ENCODE measurements at regions not wholly inside any gene's neighbourhood (a gene's known extent, or its start where the extent isn't known, plus 50 kb on each side); places are given as distances from the start of the nearest gene placed in this dataset.
A peak's percentile ranks its signal among the peaks of the same experiment; 100 is the strongest.
"Not testable (repeated sequence)": the region's sequence is repeated elsewhere in the genome, so short reads cannot be mapped to it uniquely, and the experiment has no call there.

GRCh38 chr7:34357068-34357467 is 300.9 kb upstream of the NPSR1 start:
- Histone ChIP-seq H2AK5ac (ENCODE audit: low read depth, low read length) (no peak overlapping the region), H2AFZ (ENCODE audit: low read length) (no peak overlapping the region), H3K36me3 (replicated peaks in 1 of 2; ENCODE audit: control insufficient read depth in 2 of 2, insufficient read depth in 2 of 2, low read length in 2 of 2) (no peaks in the 10 kb centered on the region), H2BK12ac (ENCODE audit: low read length) (no peak overlapping the region), H3K4me1 (ENCODE audit: control insufficient read depth in 2 of 2, insufficient read depth in 1 of 2, low read depth in 1 of 2, low read length in 2 of 2) (peaks cover 0 to 4% of the 10 kb centered on the region in 2 donors), H3K4ac (ENCODE audit: low read length) (no peak overlapping the region), H3K23ac (ENCODE audit: low read depth, low read length, poor library complexity) (no peak overlapping the region), H3K27me3 (ENCODE audit: control insufficient read depth in 3 of 3, insufficient read depth in 3 of 3, low read depth in 1 of 3, low read length in 3 of 3) (no peaks in the 10 kb centered on the region), H3K18ac (ENCODE audit: low read length) (no peak overlapping the region), H3K14ac (ENCODE audit: low read length) (no peak overlapping the region), H3K4me2 (ENCODE audit: insufficient read depth, low read length, poor library complexity, severe bottlenecking) (no peak overlapping the region), H3K4me3 (ENCODE audit: low read length in 2 of 2) (no peak overlapping the region), H3K27ac (replicated peaks; ENCODE audit: low read length) (no peak overlapping the region), H3K79me1 (ENCODE audit: low read depth, low read length) (no peaks in the 10 kb centered on the region), H4K8ac (ENCODE audit: low read depth, low read length) (no peak overlapping the region), H2BK120ac (ENCODE audit: low read depth, low read length) (no peak overlapping the region), H3K9me3 (replicated peaks in 1 of 2; ENCODE audit: control insufficient read depth in 2 of 2, insufficient read depth in 1 of 2, low read depth in 1 of 2, low read length in 2 of 2) (no peaks in the 10 kb centered on the region), H2BK15ac (ENCODE audit: low read length) (no peak overlapping the region), H3K9ac (ENCODE audit: low read depth, low read length, poor library complexity) (no peak overlapping the region), H4K91ac (ENCODE audit: low read depth, low read length, poor library complexity) (no peak overlapping the region), H2BK5ac (ENCODE audit: low read length) (no peak overlapping the region)
- WGBS, 2 donors (ENCODE audit: extremely low coverage in 2 of 2, insufficient read length in 2 of 2, insufficient replicate concordance in 1 of 2), result no CpG with 5 or more reads among the region's 2 CpGs
- DNase-seq (ENCODE audit: low spot score), result no peak

DNA sequence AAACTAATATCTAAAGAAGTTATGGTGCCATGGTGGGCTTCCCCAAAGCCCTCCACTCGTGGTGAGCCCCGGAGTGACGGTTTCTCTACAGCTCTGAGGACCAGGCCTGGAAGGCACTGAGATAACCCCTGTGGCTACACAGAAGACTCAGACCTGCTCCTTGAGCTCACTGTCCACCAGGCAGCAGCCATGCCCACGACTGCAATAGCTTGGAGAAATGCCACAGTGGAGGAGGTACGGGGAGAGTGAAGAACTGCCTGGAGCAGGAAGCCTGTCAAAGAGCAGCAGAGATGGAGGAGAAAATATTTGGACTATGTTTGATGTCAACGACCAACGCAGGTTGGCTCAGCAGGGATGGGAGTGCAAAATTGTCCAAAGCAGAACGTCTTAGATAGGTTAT is 300.1 kb upstream of the NPSR1 start:
- no CpG with 5 or more reads among the region's 8 CpGs for WGBS, 2 donors (ENCODE audit: extremely low coverage in 2 of 2, insufficient read length in 2 of 2, insufficient replicate concordance in 1 of 2)
- Histone ChIP-seq H3K4me3 (ENCODE audit: low read length in 2 of 2) (no peak overlapping the region), H3K4me2 (ENCODE audit: insufficient read depth, low read length, poor library complexity, severe bottlenecking) (no peak overlapping the region)

DNA sequence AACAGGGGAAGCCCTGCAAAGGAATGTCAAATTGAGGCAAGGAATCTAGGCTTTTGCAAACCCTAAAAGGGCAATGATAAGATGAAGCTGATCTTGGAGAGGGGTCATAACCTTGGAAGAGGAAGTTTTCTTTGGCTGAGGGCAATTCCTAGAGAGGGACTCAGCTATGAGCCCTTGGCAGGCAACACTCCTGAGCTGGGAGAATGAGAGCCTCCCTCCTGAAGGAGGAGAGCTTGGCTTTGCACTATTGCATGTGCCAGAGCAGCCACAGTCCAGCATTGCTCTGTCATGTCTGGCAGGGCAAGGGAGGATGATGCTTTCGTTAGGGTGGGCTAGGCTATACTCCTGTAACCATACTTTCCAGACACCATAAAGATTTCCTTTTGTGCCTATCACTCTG is 299.4 kb upstream of the NPSR1 start:
- H3K9me3 ChIP-seq (replicated peaks in 1 of 2; ENCODE audit: control insufficient read depth in 2 of 2, insufficient read depth in 1 of 2, low read depth in 1 of 2, low read length in 2 of 2); H4K91ac ChIP-seq (ENCODE audit: low read depth, low read length, poor library complexity): not testable (repeated sequence)
- WGBS, 2 donors (ENCODE audit: extremely low coverage in 2 of 2, insufficient read length in 2 of 2, insufficient replicate concordance in 1 of 2), result no CpG with 5 or more reads among the region's 1 CpG

More for the DNA sequence above, 300.1 kb upstream of the NPSR1 start:
- no peak overlapping the region for H4K91ac ChIP-seq (ENCODE audit: low read depth, low read length, poor library complexity)
- H3K14ac ChIP-seq (ENCODE audit: low read length), result no peak overlapping the region
- no peak overlapping the region for H3K27ac ChIP-seq (replicated peaks; ENCODE audit: low read length)
- no peak overlapping the region for H2BK120ac ChIP-seq (ENCODE audit: low read depth, low read length)
- no peak overlapping the region for H2BK15ac ChIP-seq (ENCODE audit: low read length)
- no peak overlapping the region for H3K18ac ChIP-seq (ENCODE audit: low read length)
- H3K9me3 ChIP-seq (replicated peaks in 1 of 2; ENCODE audit: control insufficient read depth in 2 of 2, insufficient read depth in 1 of 2, low read depth in 1 of 2, low read length in 2 of 2), result no peaks in the 10 kb centered on the region
- H3K79me1 ChIP-seq (ENCODE audit: low read depth, low read length), result no peaks in the 10 kb centered on the region
- H3K23ac ChIP-seq (ENCODE audit: low read depth, low read length, poor library complexity), result no peak overlapping the region
- no peak overlapping the region for H2AK5ac ChIP-seq (ENCODE audit: low read depth, low read length)
- H2BK5ac ChIP-seq (ENCODE audit: low read length), result no peak overlapping the region
- no peak overlapping the region for H3K4ac ChIP-seq (ENCODE audit: low read length)
- no peak overlapping the region for H2AFZ ChIP-seq (ENCODE audit: low read length)
- peaks cover 0 to 7% of the 10 kb centered on the region in 2 donors for H3K4me1 ChIP-seq (ENCODE audit: control insufficient read depth in 2 of 2, insufficient read depth in 1 of 2, low read depth in 1 of 2, low read length in 2 of 2)
- no peaks in the 10 kb centered on the region for H3K27me3 ChIP-seq (ENCODE audit: control insufficient read depth in 3 of 3, insufficient read depth in 3 of 3, low read depth in 1 of 3, low read length in 3 of 3)
- H4K8ac ChIP-seq (ENCODE audit: low read depth, low read length), result no peak overlapping the region
- H2BK12ac ChIP-seq (ENCODE audit: low read length), result no peak overlapping the region
- no peak for DNase-seq (ENCODE audit: low spot score)
- no peaks in the 10 kb centered on the region for H3K36me3 ChIP-seq (replicated peaks in 1 of 2; ENCODE audit: control insufficient read depth in 2 of 2, insufficient read depth in 2 of 2, low read length in 2 of 2)
- H3K9ac ChIP-seq (ENCODE audit: low read depth, low read length, poor library complexity), result no peak overlapping the region

GRCh38 chr7:34361663-34362250 is 296.3 kb upstream of the NPSR1 start:
- no peak overlapping the region for H2BK120ac ChIP-seq (ENCODE audit: low read depth, low read length)
- no peak overlapping the region for H2BK15ac ChIP-seq (ENCODE audit: low read length)
- no peak overlapping the region for H4K91ac ChIP-seq (ENCODE audit: low read depth, low read length, poor library complexity)
- H3K23ac ChIP-seq (ENCODE audit: low read depth, low read length, poor library complexity), result no peak overlapping the region
- H3K27me3 ChIP-seq (ENCODE audit: control insufficient read depth in 3 of 3, insufficient read depth in 3 of 3, low read depth in 1 of 3, low read length in 3 of 3), result no peaks in the 10 kb centered on the region
- no peak overlapping the region for H2AK5ac ChIP-seq (ENCODE audit: low read depth, low read length)
- H3K4me1 ChIP-seq (ENCODE audit: control insufficient read depth in 2 of 2, insufficient read depth in 1 of 2, low read depth in 1 of 2, low read length in 2 of 2), result peaks cover 0 to 7% of the 10 kb centered on the region in 2 donors
- no peaks in the 10 kb centered on the region for H3K36me3 ChIP-seq (replicated peaks in 1 of 2; ENCODE audit: control insufficient read depth in 2 of 2, insufficient read depth in 2 of 2, low read length in 2 of 2)
- no peak overlapping the region for H3K4ac ChIP-seq (ENCODE audit: low read length)
- WGBS, 2 donors (ENCODE audit: extremely low coverage in 2 of 2, insufficient read length in 2 of 2, insufficient replicate concordance in 1 of 2), result no CpG with 5 or more reads among the region's 3 CpGs
- H2AFZ ChIP-seq (ENCODE audit: low read length), result no peak overlapping the region
- H2BK5ac ChIP-seq (ENCODE audit: low read length), result no peak overlapping the region
- H3K9ac ChIP-seq (ENCODE audit: low read depth, low read length, poor library complexity), result no peak overlapping the region
- no peak overlapping the region for H2BK12ac ChIP-seq (ENCODE audit: low read length)
- no peak overlapping the region for H4K8ac ChIP-seq (ENCODE audit: low read depth, low read length)
- no peak overlapping the region for H3K4me2 ChIP-seq (ENCODE audit: insufficient read depth, low read length, poor library complexity, severe bottlenecking)
- no peak overlapping the region for H3K18ac ChIP-seq (ENCODE audit: low read length)
- peak; percentile 5 for DNase-seq (ENCODE audit: low spot score)
- no peak overlapping the region for H3K27ac ChIP-seq (replicated peaks; ENCODE audit: low read length)
- no peaks in the 10 kb centered on the region for H3K9me3 ChIP-seq (replicated peaks in 1 of 2; ENCODE audit: control insufficient read depth in 2 of 2, insufficient read depth in 1 of 2, low read depth in 1 of 2, low read length in 2 of 2)
- H3K4me3 ChIP-seq (ENCODE audit: low read length in 2 of 2), result no peak overlapping the region
- H3K79me1 ChIP-seq (ENCODE audit: low read depth, low read length), result no peaks in the 10 kb centered on the region
- no peak overlapping the region for H3K14ac ChIP-seq (ENCODE audit: low read length)

More for the DNA sequence above, 299.4 kb upstream of the NPSR1 start:
- not testable (repeated sequence) for H2BK120ac ChIP-seq (ENCODE audit: low read depth, low read length); H3K4ac ChIP-seq (ENCODE audit: low read length); H2AFZ ChIP-seq (ENCODE audit: low read length); H3K27me3 ChIP-seq (ENCODE audit: control insufficient read depth in 3 of 3, insufficient read depth in 3 of 3, low read depth in 1 of 3, low read length in 3 of 3); H3K36me3 ChIP-seq (replicated peaks in 1 of 2; ENCODE audit: control insufficient read depth in 2 of 2, insufficient read depth in 2 of 2, low read length in 2 of 2); H3K23ac ChIP-seq (ENCODE audit: low read depth, low read length, poor library complexity); H4K8ac ChIP-seq (ENCODE audit: low read depth, low read length); H3K4me2 ChIP-seq (ENCODE audit: insufficient read depth, low read length, poor library complexity, severe bottlenecking); H2BK15ac ChIP-seq (ENCODE audit: low read length); H3K18ac ChIP-seq (ENCODE audit: low read length); H3K79me1 ChIP-seq (ENCODE audit: low read depth, low read length); H3K14ac ChIP-seq (ENCODE audit: low read length); H3K4me3 ChIP-seq (ENCODE audit: low read length in 2 of 2); DNase-seq (ENCODE audit: low spot score); H3K4me1 ChIP-seq (ENCODE audit: control insufficient read depth in 2 of 2, insufficient read depth in 1 of 2, low read depth in 1 of 2, low read length in 2 of 2); H3K9ac ChIP-seq (ENCODE audit: low read depth, low read length, poor library complexity); H2BK5ac ChIP-seq (ENCODE audit: low read length); H2BK12ac ChIP-seq (ENCODE audit: low read length); H2AK5ac ChIP-seq (ENCODE audit: low read depth, low read length); H3K27ac ChIP-seq (replicated peaks; ENCODE audit: low read length)
